HT-29 (cell line): ENCODE measurements at regions not wholly inside any gene's neighbourhood (a gene's known extent, or its start where the extent isn't known, plus 50 kb on each side); places are given as distances from the start of the nearest gene placed in this dataset.

Experiments
- DNase-seq: peaks from one replicate; pipeline ENCODE4 v3.0.0-alpha.2; 2015; ENCODE audit warnings: low spot score

GRCh38 chr11:95717314-95717713 is 72.3 kb downstream of the FAM76B start:
- DNase-seq = no peak

GRCh38 chr11:95716266-95716665 is 73.3 kb downstream of the FAM76B start:
- no peak for DNase-seq

GRCh38 chr11:95715777-95716241 is 73.8 kb downstream of the FAM76B start:
- DNase-seq = no peak

GRCh38 chr11:95714843-95715776 is 74.5 kb downstream of the FAM76B start:
- no peak for DNase-seq

- DNase-seq = no peak
Observed at GRCh38 chr11:95713428-95713827, 76.2 kb downstream of the FAM76B start.

GRCh38 chr11:95711945-95712221 is 77.7 kb downstream of the FAM76B start:
- no peak for DNase-seq

- DNase-seq = no peak
Observed at GRCh38 chr11:95711162-95711944, 78.2 kb downstream of the FAM76B start.

- DNase-seq = no peak
Observed at GRCh38 chr11:95708681-95709080, 80.9 kb downstream of the FAM76B start.

- DNase-seq = no peak
Observed at GRCh38 chr11:95706974-95707387, 82.6 kb downstream of the FAM76B start.

- peak; percentile 88 for DNase-seq
Observed at GRCh38 chr11:95705485-95706124, 84.0 kb downstream of the FAM76B start.

- no peak for DNase-seq
Observed at GRCh38 chr11:95704865-95705264, 84.7 kb downstream of the FAM76B start.

GRCh38 chr11:95703049-95703448 is 86.5 kb downstream of the FAM76B start:
- DNase-seq = no peak

GRCh38 chr11:95702526-95702925 is 87.1 kb downstream of the FAM76B start:
- no peak for DNase-seq

GRCh38 chr11:95700471-95700817 is 89.1 kb downstream of the FAM76B start:
- DNase-seq = no peak

GRCh38 chr11:95699631-95700470 is 89.7 kb downstream of the FAM76B start:
- DNase-seq = no peak

GRCh38 chr11:95698676-95699557 is 90.7 kb downstream of the FAM76B start:
- DNase-seq = no peak

- DNase-seq = no peak
Observed at GRCh38 chr11:95697614-95698408, 91.8 kb downstream of the FAM76B start.

- no peak for DNase-seq
Observed at GRCh38 chr11:95695181-95695580, 94.4 kb downstream of the FAM76B start.

GRCh38 chr11:95693298-95693697 is 96.3 kb downstream of the FAM76B start:
- DNase-seq = no peak
